ENCODE measurements at regions not wholly inside any gene's neighbourhood (a gene's known extent, or its start where the extent isn't known, plus 50 kb on each side); places are given as distances from the start of the nearest gene placed in this dataset.

DNA sequence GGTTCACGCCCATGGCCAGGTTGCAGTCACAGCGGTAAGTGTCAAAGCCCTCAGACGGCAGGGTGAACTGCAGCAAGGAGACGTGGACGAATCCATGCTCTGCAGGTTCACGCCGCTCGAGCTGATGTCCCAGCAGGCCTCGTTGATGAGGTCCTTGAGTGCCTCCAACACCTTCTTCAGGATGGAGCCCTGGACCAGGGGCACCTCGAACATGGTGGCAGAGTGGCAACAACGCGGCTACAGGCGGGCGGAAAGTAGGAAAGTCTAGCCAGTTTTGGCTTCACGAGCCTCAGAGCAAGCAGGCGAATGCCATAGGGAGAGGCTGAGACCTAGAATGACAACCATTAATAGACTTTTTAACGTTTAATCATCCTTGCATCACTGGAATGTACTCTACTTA lies 485.9 kb downstream of the ZNF674 start:
- Histone ChIP-seq H4K20me1 (replicated peaks; ENCODE audit: control insufficient read depth, insufficient read depth, low read length) (no peaks in the 10 kb centered on the region), H3K27ac (ENCODE audit: extremely low read depth, low read depth, low read length) (no peak overlapping the region), H3K4me3 (no peak overlapping the region), H3K4me2 (ENCODE audit: insufficient read depth, low read length) (no peak overlapping the region), H3K9me3 (replicated peaks; ENCODE audit: control insufficient read depth, insufficient read depth, low read depth, low read length) (no peaks in the 10 kb centered on the region), H3K4me1 (replicated peaks in 1 of 2; ENCODE audit: control insufficient read depth in 2 of 2, insufficient read depth in 2 of 2, low read length in 2 of 2) (no peaks in the 10 kb centered on the region), H2AFZ (ENCODE audit: low read depth, low read length) (no peak overlapping the region), H3K9me1 (ENCODE audit: control insufficient read depth, insufficient read depth, low read length) (no peaks in the 10 kb centered on the region), H3K9ac (ENCODE audit: insufficient read depth in 1 of 2, low read depth in 2 of 2, low read length in 2 of 2) (no peak overlapping the region), H3K36me3 (ENCODE audit: control insufficient read depth, insufficient read depth, low read length) (no peaks in the 10 kb centered on the region), H3K79me2 (ENCODE audit: control insufficient read depth, insufficient read depth, low read length) (no peaks in the 10 kb centered on the region), H3K27me3 (ENCODE audit: control insufficient read depth in 2 of 2, insufficient read depth in 2 of 2, low read length in 2 of 2) (no peaks in the 10 kb centered on the region)
- FAIRE-seq (no peak), DNase-seq (ENCODE audit: extremely low read depth in 1 of 4, low spot score in 3 of 4) (no peak), ATAC-seq (no peak)
- WGBS (ENCODE audit: insufficient coverage, low coverage, missing lambda C conversion rate): 1% methylated on average over 17 of the region's 17 CpGs
- intact Hi-C loops (cut with micrococcal nuclease) (no loop called here), in situ Hi-C loops (cut with MboI) (no loop called here)
- ChIA-PET POLR2A (interaction anchor here (0.7 kb wide), 1 partner anchor 112 kb away, joined by 4 read pairs; no protein-coding TSS in a partner anchor), CTCF (ENCODE audit: low intra/inter-chr PET ratio) (no interaction called here)
- no TSS peak for BruUV-seq (replicated peaks)
- TF ChIP-seq ZNF133 (CRISPR knock-in tag; IDR thresholded peaks at IDR 0.05) (no peak), STAT5B (CRISPR knock-in tag; IDR thresholded peaks at IDR 0.05) (no peak), L3MBTL2 (IDR thresholded peaks at IDR 0.05) (no peak), TGIF2 (CRISPR knock-in tag; IDR thresholded peaks at IDR 0.05) (no peak), MED1 (CRISPR knock-in tag; IDR thresholded peaks at IDR 0.05; ENCODE audit: borderline replicate concordance) (no peak), ZKSCAN1 (IDR thresholded peaks at IDR 0.05; ENCODE audit: low read depth, low read length) (no peak), GATA2 (CRISPR knock-in tag; IDR thresholded peaks at IDR 0.05) (no peak)
- TF ChIP-seq, protein P1, sequence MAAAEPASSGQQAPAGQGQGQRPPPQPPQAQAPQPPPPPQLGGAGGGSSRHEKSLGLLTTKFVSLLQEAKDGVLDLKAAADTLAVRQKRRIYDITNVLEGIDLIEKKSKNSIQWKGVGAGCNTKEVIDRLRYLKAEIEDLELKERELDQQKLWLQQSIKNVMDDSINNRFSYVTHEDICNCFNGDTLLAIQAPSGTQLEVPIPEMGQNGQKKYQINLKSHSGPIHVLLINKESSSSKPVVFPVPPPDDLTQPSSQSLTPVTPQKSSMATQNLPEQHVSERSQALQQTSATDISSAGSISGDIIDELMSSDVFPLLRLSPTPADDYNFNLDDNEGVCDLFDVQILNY (CRISPR knock-in tag; IDR thresholded peaks at IDR 0.05): no peak
- TF ChIP-seq, protein P2, sequence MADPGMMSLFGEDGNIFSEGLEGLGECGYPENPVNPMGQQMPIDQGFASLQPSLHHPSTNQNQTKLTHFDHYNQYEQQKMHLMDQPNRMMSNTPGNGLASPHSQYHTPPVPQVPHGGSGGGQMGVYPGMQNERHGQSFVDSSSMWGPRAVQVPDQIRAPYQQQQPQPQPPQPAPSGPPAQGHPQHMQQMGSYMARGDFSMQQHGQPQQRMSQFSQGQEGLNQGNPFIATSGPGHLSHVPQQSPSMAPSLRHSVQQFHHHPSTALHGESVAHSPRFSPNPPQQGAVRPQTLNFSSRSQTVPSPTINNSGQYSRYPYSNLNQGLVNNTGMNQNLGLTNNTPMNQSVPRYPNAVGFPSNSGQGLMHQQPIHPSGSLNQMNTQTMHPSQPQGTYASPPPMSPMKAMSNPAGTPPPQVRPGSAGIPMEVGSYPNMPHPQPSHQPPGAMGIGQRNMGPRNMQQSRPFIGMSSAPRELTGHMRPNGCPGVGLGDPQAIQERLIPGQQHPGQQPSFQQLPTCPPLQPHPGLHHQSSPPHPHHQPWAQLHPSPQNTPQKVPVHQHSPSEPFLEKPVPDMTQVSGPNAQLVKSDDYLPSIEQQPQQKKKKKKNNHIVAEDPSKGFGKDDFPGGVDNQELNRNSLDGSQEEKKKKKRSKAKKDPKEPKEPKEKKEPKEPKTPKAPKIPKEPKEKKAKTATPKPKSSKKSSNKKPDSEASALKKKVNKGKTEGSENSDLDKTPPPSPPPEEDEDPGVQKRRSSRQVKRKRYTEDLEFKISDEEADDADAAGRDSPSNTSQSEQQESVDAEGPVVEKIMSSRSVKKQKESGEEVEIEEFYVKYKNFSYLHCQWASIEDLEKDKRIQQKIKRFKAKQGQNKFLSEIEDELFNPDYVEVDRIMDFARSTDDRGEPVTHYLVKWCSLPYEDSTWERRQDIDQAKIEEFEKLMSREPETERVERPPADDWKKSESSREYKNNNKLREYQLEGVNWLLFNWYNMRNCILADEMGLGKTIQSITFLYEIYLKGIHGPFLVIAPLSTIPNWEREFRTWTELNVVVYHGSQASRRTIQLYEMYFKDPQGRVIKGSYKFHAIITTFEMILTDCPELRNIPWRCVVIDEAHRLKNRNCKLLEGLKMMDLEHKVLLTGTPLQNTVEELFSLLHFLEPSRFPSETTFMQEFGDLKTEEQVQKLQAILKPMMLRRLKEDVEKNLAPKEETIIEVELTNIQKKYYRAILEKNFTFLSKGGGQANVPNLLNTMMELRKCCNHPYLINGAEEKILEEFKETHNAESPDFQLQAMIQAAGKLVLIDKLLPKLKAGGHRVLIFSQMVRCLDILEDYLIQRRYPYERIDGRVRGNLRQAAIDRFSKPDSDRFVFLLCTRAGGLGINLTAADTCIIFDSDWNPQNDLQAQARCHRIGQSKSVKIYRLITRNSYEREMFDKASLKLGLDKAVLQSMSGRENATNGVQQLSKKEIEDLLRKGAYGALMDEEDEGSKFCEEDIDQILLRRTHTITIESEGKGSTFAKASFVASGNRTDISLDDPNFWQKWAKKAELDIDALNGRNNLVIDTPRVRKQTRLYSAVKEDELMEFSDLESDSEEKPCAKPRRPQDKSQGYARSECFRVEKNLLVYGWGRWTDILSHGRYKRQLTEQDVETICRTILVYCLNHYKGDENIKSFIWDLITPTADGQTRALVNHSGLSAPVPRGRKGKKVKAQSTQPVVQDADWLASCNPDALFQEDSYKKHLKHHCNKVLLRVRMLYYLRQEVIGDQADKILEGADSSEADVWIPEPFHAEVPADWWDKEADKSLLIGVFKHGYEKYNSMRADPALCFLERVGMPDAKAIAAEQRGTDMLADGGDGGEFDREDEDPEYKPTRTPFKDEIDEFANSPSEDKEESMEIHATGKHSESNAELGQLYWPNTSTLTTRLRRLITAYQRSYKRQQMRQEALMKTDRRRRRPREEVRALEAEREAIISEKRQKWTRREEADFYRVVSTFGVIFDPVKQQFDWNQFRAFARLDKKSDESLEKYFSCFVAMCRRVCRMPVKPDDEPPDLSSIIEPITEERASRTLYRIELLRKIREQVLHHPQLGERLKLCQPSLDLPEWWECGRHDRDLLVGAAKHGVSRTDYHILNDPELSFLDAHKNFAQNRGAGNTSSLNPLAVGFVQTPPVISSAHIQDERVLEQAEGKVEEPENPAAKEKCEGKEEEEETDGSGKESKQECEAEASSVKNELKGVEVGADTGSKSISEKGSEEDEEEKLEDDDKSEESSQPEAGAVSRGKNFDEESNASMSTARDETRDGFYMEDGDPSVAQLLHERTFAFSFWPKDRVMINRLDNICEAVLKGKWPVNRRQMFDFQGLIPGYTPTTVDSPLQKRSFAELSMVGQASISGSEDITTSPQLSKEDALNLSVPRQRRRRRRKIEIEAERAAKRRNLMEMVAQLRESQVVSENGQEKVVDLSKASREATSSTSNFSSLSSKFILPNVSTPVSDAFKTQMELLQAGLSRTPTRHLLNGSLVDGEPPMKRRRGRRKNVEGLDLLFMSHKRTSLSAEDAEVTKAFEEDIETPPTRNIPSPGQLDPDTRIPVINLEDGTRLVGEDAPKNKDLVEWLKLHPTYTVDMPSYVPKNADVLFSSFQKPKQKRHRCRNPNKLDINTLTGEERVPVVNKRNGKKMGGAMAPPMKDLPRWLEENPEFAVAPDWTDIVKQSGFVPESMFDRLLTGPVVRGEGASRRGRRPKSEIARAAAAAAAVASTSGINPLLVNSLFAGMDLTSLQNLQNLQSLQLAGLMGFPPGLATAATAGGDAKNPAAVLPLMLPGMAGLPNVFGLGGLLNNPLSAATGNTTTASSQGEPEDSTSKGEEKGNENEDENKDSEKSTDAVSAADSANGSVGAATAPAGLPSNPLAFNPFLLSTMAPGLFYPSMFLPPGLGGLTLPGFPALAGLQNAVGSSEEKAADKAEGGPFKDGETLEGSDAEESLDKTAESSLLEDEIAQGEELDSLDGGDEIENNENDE (IDR thresholded peaks at IDR 0.05; ENCODE audit: low read depth, low read length): no peak
- TF ChIP-seq, protein P3, sequence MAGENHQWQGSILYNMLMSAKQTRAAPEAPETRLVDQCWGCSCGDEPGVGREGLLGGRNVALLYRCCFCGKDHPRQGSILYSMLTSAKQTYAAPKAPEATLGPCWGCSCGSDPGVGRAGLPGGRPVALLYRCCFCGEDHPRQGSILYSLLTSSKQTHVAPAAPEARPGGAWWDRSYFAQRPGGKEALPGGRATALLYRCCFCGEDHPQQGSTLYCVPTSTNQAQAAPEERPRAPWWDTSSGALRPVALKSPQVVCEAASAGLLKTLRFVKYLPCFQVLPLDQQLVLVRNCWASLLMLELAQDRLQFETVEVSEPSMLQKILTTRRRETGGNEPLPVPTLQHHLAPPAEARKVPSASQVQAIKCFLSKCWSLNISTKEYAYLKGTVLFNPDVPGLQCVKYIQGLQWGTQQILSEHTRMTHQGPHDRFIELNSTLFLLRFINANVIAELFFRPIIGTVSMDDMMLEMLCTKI (IDR thresholded peaks at IDR 0.05; ENCODE audit: partially characterized antibody): no peak
